Testis (tissue), 2 donors: ENCODE measurements at regions not wholly inside any gene's neighbourhood (a gene's known extent, or its start where the extent isn't known, plus 50 kb on each side); places are given as distances from the start of the nearest gene placed in this dataset.

ENCODE experiments used
- DNase-seq: peaks from one replicate; pipeline ENCODE4 v3.0.0-alpha.2; 2019
- H3K27ac ChIP-seq, 2 donors: fragments of 200-600 bp; sonication (generic); one replicate each; pipeline ENCODE4 v1.5.1; 2019
- H3K27me3 ChIP-seq: fragments of 200-600 bp; sonication (generic); one replicate; pipeline ENCODE4 v1.5.1; 2019
- H3K36me3 ChIP-seq: fragments of 200-600 bp; sonication (generic); one replicate; pipeline ENCODE4 v1.5.1; 2017; ENCODE audit warnings: low read depth; ENCODE audit errors: missing control alignments
- H3K4me1 ChIP-seq: fragments of 200-600 bp; sonication (generic); one replicate; pipeline ENCODE4 v1.5.1; 2019
- H3K4me3 ChIP-seq, 2 donors: fragments of 200-600 bp; sonication (generic); one replicate each; pipeline ENCODE4 v1.5.1; 2017 to 2019
- H3K9me3 ChIP-seq: fragments of 200-600 bp; sonication (generic); one replicate; pipeline ENCODE4 v1.5.1; 2017
- CTCF ChIP-seq, 3 experiments: fragments of 450-650 bp in 2 of 3; fragments of 200-600 bp in 1 of 3; sonication (generic) in 1 of 3; IDR thresholded peaks; one replicate each; pipeline ENCODE4 v1.5.1; 2016 to 2019; ENCODE audit warnings: antibody characterized with exemption in 3 of 3, mild to moderate bottlenecking in 2 of 3, moderate library complexity in 1 of 3
- POLR2A ChIP-seq: fragments of 450-650 bp; IDR thresholded peaks from one replicate; pipeline ENCODE4 v1.6.1; 2017; ENCODE audit warnings: antibody characterized with exemption, mild to moderate bottlenecking, moderate library complexity
- WGBS, 2 donors: methylation state at CpG; one replicate each; pipeline ENCODE4 v1.1.5; 2018; 5-methylcytosine and 5-hydroxymethylcytosine counted together
- intact Hi-C: fragments of 100-400 bp; cut with DNase I; formaldehyde crosslinking; loops from one replicate; pipeline ENCODE4 v1.15.1; 2023; ENCODE audit warnings: low total_unique reads

- TF ChIP-seq CTCF (IDR thresholded peaks at IDR 0.05), result no peak
- TF ChIP-seq POLR2A, result no peak
- no peaks in the 10 kb centered on the region for H3K36me3 ChIP-seq
- intact Hi-C loops, result no loop called here
- DNase-seq, result no peak
- H3K4me3 ChIP-seq, result no peak overlapping the region
- no peak overlapping the region for H3K27ac ChIP-seq
- WGBS, 2 donors, result 88 to 91% methylated on average over 13 of the region's 13 CpGs
- H3K9me3 ChIP-seq, result no peaks in the 10 kb centered on the region
- no peaks in the 10 kb centered on the region for H3K27me3 ChIP-seq
- H3K4me1 ChIP-seq, result peaks cover 5% of the 10 kb centered on the region
Observed at GRCh38 chr5:1971944-1972343, 89.2 kb upstream of the IRX4 start.

GRCh38 chr5:1967736-1968135 is 85.0 kb upstream of the IRX4 start:
- H3K4me1 ChIP-seq, result peaks cover 5% of the 10 kb centered on the region
- no peaks in the 10 kb centered on the region for H3K9me3 ChIP-seq
- DNase-seq, result no peak
- no peak overlapping the region for H3K4me3 ChIP-seq
- TF ChIP-seq CTCF (IDR thresholded peaks at IDR 0.05) (no peak), POLR2A (no peak)
- H3K36me3 ChIP-seq, result no peaks in the 10 kb centered on the region
- no peaks in the 10 kb centered on the region for H3K27me3 ChIP-seq
- intact Hi-C loops, result no loop called here
- 32 to 72% methylated on average over 5 to 6 of the region's 6 CpGs for WGBS, 2 donors
- H3K27ac ChIP-seq, result no peak overlapping the region

- intact Hi-C loops, result no loop called here
- Histone ChIP-seq H3K27ac (no peak overlapping the region), H3K4me1 (peaks cover 5% of the 10 kb centered on the region), H3K4me3 (no peak overlapping the region), H3K36me3 (no peaks in the 10 kb centered on the region), H3K27me3 (no peaks in the 10 kb centered on the region), H3K9me3 (no peaks in the 10 kb centered on the region)
- WGBS, 2 donors, result 46 to 65% methylated on average over 8 to 9 of the region's 9 CpGs
- TF ChIP-seq POLR2A (no peak), CTCF (IDR thresholded peaks at IDR 0.05) (no peak)
- DNase-seq, result no peak
Observed at GRCh38 chr5:1966461-1966860, 83.7 kb upstream of the IRX4 start.

- no peaks in the 10 kb centered on the region for H3K36me3 ChIP-seq
- 70 to 73% methylated on average over 4 to 7 of the region's 7 CpGs for WGBS, 2 donors
- H3K27me3 ChIP-seq, result no peaks in the 10 kb centered on the region
- no peak for TF ChIP-seq CTCF (IDR thresholded peaks at IDR 0.05)
- TF ChIP-seq POLR2A, result no peak
- H3K4me1 ChIP-seq, result peaks cover 5% of the 10 kb centered on the region
- no peak for DNase-seq
- intact Hi-C loops, result no loop called here
- H3K4me3 ChIP-seq, result no peak overlapping the region
- no peaks in the 10 kb centered on the region for H3K9me3 ChIP-seq
- no peak overlapping the region for H3K27ac ChIP-seq
Observed at GRCh38 chr5:1965925-1966324, 83.2 kb upstream of the IRX4 start.

GRCh38 chr5:1963941-1964451 is 81.3 kb upstream of the IRX4 start:
- Histone ChIP-seq H3K4me1 (peaks cover 5% of the 10 kb centered on the region), H3K27ac (no peak overlapping the region), H3K27me3 (no peaks in the 10 kb centered on the region), H3K9me3 (no peaks in the 10 kb centered on the region), H3K36me3 (no peaks in the 10 kb centered on the region), H3K4me3 (no peak overlapping the region)
- no peak for DNase-seq
- no peak for TF ChIP-seq POLR2A
- TF ChIP-seq CTCF (IDR thresholded peaks at IDR 0.05), result no peak
- intact Hi-C loops, result no loop called here
- WGBS, 2 donors, result 80 to 90% methylated on average over 5 to 14 of the region's 14 CpGs
